HG03196 (cell line): ENCODE measurements at regions not wholly inside any gene's neighbourhood (a gene's known extent, or its start where the extent isn't known, plus 50 kb on each side); places are given as distances from the start of the nearest gene placed in this dataset.

Experiments used
- ATAC-seq: cut with Tn5 transposase; IDR thresholded peaks from one replicate; pipeline ENCODE4 v1.9.1; 2021; ENCODE audit not compliant: unreplicated experiment

DNA sequence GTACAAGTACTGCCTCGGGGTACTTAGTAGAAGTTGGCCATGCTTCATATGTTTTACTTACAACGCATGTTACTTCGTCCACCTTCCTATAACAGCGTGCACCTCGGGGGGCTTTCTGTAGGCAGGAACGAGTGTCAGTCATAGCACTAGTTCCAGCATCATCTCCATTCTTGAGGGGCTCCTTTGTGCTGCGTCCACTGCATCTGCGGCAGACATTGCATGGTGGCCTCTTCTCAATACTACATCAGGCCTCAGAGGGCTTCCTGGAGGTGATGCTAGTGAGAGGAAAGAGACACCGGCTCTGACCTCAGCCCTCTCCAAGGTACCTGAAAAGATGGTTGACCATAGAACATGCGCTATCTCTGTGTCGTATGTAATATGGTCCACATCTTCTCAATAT is 121.2 kb upstream of the RTL1 start:
- no peak for ATAC-seq

DNA sequence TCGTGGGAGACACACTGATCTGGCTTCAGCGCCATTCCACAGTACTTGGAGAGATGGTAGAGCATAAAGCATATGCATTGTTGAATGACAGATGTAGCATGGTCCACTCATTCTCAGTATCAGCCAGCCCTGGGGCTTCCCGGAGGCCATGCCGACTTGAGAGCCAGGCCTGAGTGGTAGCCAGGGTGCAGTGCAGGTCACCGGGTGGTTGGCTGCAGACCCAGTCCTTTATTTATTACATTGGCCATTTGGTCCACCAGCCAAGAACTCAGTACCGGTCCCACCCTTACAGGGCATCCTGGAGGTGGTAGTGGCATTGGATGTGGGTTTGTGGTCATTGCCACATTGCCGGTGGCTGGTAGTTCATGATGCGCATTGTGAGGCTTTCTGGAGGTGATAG is 121.6 kb upstream of the RTL1 start:
- ATAC-seq: no peak

DNA sequence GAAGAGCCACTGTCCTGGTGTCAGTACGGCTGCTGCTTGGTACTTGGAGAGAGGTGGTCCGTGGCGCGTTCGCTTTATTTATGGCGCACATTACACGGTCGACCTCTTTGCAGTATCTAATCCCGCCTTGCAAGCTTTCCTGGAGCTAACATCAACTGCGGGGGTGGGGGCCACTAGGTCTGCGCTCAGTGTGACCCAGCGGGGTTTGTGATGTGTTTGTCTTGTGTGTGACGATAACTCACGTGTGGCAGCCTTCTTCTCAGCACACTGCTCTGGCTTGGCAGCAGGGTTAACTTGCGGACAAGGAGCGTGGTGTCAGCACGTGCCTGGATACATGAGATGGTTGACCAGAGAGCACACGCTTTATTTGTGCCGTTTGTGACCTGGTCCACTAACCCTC is 122.2 kb upstream of the RTL1 start:
- ATAC-seq: no peak

DNA sequence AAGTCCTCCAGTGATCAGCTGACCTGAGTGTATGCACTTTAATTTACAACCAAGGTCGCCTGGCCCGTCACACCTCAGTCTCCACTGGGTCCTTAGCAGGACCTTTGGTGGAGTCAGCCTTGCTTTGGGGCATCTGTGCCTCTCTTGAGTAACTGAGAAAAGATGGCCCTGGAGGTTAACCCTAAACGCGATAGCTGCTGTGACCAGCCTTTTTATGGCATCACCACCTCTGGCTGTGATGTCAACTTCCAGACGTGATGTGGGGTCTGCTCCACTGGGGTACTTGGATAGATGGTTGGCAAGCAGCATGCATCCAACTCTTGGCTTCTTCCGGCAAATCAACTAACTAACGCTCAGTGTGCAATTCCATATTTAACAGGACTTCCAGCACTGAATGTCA is 122.8 kb upstream of the RTL1 start:
- ATAC-seq: no peak

DNA sequence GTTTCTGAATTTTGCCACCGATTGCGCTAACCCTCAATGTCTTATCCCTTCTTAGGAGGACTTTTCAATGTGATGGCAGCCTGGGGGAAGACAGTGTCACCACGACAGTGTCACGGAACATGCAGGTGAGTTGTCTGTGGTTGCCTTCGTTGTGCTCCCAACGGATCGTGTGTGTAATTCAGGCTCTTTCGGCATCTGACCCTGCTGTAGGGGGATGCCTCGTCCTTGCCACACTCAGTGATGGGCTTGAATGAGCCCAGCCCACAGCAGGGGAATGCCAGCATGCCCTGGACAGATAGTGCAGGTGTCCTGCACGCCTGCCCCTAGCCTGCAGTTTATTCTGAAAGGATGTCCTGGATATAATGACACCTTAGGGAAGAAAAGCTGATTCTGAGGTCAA is 123.8 kb upstream of the RTL1 start:
- no peak for ATAC-seq

DNA sequence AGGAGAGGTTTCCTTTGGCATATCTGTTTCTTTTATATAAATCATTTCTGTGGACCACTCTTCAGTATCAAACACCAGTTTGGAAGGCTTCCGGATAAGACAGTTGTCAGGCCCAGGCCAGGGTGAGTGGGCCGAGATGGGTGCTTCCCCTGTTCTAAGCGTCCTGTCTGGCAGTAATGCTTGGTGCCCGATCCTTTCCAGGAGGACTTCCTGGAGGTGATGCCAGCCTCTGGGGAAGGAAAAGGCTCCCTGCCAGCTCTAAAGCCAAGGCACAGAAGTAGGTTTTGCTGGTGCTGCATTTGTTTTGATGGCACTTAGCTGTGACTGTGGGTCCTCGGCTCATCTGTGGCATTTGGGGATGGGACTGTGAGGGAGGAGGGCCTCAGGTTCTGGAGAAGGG is 124.4 kb upstream of the RTL1 start:
- no peak for ATAC-seq

DNA sequence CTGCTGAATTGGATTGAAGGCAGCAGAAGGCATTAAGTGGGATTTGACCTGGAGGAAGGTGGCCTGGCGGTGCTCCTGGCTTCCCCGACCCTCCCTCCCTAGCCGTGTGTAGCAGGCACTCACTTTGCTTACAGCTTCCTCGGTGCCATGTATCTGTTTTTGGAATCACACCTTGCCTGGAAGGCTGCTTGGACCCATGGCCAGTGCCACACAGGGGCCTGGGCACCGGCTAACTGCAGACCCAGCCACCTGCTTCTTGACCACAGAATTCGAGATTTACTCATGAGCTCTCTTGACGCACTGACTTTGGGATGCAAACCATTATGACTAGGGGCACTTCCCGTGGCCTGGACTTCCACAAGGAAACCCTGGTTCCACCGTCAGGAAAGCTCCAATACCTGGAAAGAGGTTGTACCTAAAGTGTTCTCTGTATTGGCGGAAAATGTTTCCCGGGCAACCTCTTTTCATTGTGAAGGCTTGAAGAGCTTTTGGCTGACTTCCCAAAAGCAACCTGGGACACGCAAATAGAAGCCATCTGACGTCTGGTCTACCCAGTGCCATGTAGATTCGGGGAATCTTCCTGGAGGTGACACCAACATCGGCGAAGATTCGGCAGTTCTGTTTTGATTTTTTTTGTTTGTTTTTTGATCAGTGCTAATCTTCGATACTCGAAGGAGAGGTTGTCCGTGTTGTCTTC is 125.6 kb upstream of the RTL1 start:
- no peak for ATAC-seq

DNA sequence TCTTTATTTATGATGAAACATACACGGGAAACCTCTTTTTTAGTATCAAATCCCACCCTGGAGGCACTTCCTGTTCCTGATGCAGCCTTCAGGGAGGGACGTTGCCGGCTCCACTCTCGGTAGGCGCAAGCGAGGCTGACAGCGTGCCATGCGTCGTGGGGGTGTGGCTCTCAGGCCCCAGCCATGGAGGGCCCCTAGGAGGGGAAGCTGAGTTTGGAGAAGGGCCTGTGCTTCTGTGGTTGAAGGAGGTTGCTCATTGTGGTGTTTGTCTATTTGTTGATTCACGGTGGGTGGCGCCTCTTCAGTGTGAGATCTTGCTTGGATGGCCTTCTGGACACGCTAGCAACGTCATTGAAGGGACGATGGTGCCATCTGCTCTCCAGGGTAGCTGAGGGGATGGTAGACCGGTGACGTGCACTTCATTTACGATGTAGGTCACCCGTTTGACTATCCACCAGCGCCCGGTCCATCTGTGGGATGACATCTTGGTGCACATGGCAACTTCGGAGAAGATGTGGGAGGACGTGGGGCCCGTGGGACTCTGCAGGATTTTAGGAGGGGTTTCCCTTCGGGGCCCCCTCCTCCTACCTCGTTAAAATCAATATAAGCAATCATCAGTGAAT is 126.3 kb upstream of the RTL1 start:
- no peak for ATAC-seq

DNA sequence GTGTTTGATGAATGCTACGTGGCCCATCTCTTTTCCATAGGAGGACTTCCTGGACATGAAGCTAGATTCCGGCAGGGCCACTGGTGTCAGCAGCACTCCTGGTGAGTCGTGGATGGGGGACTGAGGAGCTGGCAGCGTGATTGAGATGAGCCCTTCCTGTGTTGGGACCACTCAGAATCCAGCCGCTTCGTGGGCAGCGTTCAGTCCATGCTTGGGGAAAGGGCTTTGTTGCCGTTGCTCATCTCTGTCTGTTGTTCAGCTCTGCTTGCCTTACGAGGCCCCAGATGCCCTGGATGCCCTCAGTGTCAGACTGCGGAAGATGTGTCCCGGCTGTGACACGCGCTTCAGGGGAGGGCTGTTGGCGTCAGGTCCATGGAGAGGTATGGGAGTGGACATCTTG is 127.1 kb upstream of the RTL1 start:
- no peak for ATAC-seq

DNA sequence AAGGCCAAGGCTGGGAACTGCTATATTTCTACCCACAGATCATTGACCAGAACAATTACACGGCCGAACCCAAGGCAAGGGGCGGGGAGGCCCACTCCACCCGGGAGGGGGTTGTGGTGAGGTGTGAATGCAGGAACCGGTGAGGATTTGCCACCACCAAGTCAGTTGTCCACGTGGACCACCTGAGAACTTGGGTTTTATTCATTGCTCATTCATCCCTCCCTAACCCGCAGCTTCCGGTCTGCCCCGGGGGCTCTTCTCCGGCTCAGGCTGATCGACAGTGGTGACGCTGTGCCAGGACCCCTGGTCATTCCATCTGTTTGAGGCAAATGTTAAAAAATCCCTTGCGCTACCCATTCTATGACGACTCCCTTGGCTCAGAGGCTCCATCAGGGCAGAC is 127.7 kb upstream of the RTL1 start:
- no peak for ATAC-seq

DNA sequence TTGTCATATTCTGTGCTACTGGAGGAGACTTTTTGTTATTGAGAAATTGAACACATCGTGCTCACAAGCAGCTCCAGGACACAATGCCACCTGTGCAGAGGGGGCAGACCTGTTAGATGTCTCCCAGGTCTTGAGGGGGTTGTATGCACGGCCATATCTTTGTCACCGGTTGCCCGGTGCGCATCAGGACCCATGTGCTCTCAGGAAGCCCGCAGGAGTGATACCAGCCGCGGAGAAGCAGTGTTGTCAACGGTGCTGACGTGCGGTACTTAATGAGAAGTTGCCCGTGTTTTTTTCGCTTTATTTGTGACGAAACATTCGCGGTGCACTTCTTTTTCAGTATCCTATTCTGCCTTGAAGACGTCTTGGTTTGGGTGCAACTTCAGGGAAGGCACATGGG is 128.2 kb upstream of the RTL1 start:
- ATAC-seq: no peak

DNA sequence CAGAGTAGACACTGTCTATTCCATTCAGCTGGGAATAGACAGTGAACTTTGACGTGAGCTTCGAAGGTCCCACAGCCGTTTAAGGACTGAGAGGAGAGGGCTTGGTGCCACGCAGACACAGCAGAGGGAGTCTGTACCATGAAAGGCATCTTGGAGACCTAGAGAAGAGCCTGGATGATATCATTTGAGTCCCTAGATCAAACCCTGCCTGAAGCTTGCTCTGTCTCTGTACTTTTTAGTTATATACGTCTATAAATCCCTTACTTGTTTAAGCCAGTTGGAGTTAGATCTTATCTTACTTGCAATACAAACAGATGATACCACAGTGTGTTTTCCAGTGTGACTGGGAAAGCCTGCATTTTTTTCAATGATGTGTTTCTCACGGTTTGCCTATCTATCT is 128.9 kb upstream of the RTL1 start:
- no peak for ATAC-seq

DNA sequence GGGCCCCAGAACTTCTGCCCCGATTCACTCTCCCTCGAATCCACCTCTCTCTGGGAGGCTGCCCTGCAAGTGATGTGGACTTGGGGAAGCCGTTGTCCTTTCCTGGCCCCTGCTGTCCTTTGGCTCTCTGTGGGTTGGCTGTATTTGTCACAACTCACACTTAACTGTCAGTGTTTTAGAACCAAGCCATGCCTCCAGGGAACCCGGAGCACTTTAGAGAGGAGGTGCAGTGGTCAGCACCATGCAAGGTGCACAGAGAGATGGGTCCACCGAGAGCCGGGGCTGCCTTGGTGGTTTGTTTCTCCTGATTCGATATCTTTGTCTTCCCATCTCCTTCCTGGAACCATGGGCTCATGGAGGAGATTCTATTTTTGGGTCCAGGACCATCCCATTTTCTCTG is 129.5 kb upstream of the RTL1 start:
- no peak for ATAC-seq

DNA sequence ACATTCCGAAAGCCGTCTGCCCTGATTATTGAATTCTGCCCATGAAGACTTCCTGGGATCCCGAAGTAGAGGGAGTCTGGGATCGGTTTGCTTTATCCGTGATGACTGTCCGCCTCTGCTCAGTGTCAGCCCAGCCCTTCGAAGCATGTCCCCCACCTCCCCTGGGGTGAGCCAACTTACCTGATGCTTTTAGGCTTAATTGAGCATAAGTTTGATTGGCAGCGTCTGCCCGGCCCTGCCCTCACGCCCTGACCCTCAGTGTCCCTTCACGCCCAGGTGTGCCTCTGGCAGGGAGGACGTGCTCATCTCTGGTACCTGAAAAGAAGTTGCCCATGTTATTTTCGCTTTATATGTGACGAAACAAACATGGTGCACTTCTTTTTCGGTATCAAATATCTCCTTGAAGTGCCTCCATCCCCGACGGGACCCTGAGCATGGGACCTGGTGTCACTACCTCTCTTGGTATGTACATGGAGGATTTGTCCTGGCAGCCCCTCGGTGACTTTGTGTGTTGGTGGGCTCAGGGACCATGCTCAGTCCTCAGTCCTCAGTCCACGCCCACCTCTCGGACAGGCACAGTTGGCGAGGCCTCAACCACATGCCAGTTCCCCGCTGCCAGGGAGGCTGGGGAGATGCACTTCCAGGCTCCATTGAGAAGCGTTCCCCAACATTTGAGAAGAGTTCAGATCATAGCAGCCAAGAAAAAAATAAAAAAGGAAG is 130.1 kb upstream of the RTL1 start:
- ATAC-seq: no peak

DNA sequence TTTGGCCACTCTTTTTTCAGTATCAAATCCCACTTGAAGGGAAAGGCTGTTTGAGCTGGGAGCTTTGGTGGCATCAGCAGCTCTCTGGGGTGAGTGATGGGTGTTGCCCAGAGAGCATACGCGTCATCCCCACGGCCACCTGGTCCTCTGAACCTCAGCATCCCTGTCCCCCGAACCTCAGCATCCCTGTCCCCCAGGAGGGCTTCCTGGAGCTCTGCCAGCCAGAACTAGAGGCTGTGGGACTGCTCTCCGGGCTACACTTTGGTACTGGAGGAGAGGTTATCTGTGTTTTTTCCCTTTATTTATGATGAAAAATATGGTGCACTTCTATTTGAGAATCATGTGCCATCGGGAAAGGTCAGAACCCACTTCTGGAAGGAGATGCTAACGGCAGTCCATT is 131.5 kb upstream of the RTL1 start:
- ATAC-seq: no peak

DNA sequence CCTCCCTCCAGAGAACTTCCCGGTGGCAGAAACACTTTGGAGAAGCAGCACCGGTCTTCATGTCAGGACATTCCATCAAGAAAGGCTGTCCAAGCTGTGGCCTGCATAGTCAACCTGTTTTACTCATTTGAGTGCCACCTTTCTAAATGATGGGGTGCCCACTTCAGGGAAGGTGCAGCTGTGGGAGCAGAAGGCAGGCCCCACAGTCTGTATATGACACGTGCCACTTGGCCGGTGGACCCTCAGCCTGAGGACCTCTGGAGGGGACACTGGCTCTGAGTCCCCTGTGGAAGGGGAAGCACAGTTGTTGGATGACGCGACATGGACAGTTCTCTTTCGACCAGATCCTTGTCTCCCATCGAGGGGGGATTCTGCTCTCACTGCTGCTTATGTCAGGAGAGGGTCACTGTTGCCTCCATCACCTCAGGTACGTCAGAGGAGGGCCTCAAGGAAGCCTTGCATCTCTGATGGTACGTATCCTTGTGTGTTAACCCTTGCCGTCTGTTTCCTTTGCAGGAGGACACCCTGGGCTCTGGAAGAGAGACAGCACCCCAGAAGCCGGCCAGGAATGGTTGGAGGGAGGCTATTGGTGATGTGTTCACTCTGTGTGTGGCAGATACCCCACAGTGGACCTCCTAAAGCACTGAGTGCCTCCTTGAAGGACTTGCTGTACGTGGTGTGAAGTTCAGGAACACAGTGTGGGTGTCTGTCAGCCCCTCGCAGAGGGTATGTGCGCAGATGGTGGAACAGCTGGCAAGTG is 132.1 kb upstream of the RTL1 start:
- no peak for ATAC-seq

DNA sequence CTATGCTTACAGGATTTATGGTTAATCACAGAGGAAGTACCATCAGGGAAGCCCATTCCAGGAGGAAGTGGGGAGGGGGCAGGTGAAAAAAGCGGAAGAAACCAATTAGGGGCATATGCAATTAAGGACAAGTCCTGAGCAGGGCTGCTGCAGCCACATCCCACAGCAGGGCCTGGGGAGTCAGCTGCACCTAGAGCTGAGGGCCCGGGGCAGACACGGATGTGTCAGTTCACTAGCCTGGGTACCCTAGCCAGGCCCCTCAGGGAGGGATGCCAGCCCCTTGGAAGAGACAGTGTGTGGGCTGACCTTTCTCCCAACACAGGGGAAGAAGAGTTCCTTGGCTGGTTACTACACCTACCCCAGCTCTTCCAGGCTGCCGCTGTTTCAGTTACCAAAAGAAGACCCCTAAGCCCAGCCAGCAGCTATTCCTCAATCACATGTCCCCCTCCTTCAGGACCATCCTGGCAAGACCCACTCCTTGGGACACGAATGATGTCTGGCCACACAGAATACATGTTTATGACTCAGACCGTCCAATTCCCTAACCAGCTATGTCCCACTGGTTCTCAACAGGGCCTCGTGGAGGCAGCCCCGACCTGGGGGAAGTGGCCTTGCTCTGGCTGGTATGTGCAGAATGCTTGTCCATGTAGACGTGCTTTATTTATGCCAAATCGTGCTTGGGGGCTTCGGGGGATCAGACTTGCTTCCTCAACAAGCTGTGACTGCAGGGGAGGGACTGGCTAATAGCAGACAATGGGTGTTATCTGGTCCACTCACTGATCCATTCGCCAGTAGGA is 133.7 kb upstream of the RTL1 start:
- ATAC-seq: no peak

DNA sequence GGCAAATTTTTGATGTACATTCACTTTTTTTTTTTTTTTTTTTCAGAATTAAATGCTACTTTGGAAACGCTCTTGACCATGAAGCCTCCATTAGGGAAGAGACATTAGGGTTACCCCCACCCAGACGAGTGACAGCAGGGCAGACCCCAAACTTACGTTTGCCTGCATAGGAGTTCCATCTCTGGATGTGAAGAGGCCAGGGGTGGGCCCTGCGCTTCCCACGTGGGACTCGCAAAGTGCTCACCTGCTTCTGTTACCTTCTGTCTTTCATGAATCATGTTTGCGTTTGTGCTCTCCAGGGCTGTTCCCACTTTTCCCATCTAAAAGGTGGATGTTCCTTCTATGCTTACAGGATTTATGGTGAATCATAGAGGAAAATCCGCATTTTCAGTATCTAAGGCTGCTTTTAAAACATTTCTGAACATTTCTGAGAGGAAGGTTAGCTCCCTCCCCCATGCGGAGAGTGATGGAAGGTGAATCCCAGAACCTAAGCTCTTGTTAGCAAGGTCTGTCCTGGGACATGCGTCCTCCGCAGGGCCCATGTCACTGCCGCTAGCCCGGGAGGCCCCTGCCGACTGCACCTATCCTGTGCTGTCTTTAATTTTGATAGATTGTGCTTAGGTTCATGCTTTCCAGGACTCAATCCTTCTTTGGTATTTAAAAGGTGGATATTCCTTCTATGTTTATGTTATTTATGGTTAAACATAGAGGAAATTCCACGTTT is 135.7 kb upstream of the RTL1 start:
- no peak for ATAC-seq

DNA sequence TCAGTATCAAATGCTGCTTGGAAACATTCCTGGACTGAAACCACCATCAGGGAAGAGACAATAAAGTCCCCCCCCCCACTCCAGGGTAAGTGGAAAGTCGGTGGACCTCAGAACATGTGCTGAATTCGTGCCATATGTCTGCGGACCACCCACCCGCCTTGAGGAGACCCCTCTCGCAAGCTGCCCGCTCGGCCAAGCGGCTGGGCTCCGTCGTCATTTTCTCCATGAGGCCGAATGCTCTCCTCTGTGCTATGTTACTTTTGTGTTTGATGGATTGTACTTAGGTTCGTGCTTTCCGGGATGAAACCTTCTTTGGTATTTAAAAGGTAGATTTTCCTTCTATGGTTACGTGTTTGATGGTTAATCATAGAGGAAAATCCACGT is 136.2 kb upstream of the RTL1 start:
- no peak for ATAC-seq
